ENCODE measurements at regions not wholly inside any gene's neighbourhood (a gene's known extent, or its start where the extent isn't known, plus 50 kb on each side); places are given as distances from the start of the nearest gene placed in this dataset.
A peak's percentile ranks its signal among the peaks of the same experiment; 100 is the strongest.

DNA sequence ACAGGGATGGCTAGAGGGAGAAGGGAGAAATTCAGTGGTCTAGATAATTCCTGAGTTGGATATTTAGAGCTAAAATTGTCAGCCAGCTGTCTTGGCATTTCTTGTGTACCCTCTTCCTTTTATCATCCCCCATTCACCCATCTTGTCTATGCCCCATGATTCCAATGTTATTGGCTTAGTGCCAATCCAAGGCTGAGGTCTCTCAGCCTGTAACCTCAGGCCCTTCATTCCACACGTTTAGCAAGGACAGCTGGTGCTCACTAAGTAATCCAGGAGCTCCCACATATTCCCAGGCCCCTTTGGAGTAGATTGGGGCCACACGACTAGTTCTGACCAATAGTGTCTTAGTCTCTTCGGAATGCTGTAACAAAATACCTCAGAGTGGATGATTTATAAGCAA is 112.4 kb upstream of the ATXN1 start:
- POLR2A ChIA-PET = no interaction called here
- WGBS (ENCODE audit: low lambda C conversion rate) = 74% methylated on average over 3 of the region's 3 CpGs
- 0 out of 4 replicates have a peak, but pooled peaks cover 0 to 6% of the 10 kb centered on the region in 2 experiments for H3K4me1 ChIP-seq (ENCODE audit: control insufficient read depth in 1 of 2, insufficient read depth in 2 of 2, low read depth in 1 of 2, low read length in 1 of 2)

DNA sequence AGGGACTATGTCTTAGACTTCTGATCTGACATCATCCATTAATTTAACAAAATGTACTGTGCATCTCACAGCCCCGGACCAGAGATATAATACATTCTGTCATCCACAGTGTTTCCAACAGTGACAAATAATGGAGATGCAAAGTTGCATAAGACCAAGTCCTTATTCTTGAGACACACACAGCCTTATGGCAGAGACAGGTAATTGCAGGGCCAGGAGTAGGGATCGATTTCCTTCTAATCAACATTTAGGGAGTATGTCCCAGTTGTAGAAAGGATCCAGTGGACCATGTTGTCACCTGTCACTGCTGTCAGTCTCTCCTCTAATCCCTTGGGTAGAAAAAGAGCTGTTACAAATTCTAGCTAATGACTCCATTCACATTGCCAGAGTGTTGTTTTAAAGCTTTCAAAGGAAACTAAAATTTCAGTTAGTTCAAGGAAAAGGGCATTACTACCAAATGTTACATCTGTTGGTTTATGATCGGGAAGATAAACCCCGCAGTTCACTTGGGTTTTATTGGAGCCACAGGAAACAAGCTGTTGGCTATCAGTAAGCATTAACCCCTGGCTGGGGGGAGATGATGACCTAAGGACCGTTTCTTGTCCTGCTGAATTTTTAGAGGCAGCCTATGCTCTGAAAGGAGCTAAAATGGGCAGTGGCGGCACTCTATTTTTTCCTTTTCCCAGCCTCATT is 111.4 kb upstream of the ATXN1 start:
- no peaks in the 10 kb centered on the region for H3K79me2 ChIP-seq (ENCODE audit: insufficient read depth)
- H3K9ac ChIP-seq = no peak overlapping the region
- H3K9me3 ChIP-seq = no peaks in the 10 kb centered on the region
- H3K36me3 ChIP-seq (replicated peaks in 1 of 2; ENCODE audit: control insufficient read depth in 1 of 2, insufficient read depth in 2 of 2, low read length in 1 of 2) = no peaks in the 10 kb centered on the region
- H3F3A ChIP-seq (replicated peaks; ENCODE audit: insufficient read depth) = no peaks in the 10 kb centered on the region
- 0 out of 4 replicates have a peak, but pooled peaks cover 0 to 6% of the 10 kb centered on the region in 2 experiments for H3K4me1 ChIP-seq (ENCODE audit: control insufficient read depth in 1 of 2, insufficient read depth in 2 of 2, low read depth in 1 of 2, low read length in 1 of 2)
- ChIA-PET POLR2A (no interaction called here), CTCF (interaction anchor here (1.3 kb wide), 1 partner anchor 109 kb away, joined by 3 read pairs; no protein-coding TSS in a partner anchor)
- WGBS (ENCODE audit: low lambda C conversion rate) = 49% methylated on average over 6 of the region's 6 CpGs
- no peaks in the 10 kb centered on the region for H4K20me1 ChIP-seq (ENCODE audit: insufficient read depth)
- TF ChIP-seq MXI1 (IDR thresholded peaks at IDR 0.05; ENCODE audit: low read depth, low read length) = no peak
- TF ChIP-seq GATA2 (CRISPR knock-in tag; IDR thresholded peaks at IDR 0.05) = peak; percentile 15; the same call in 1 of the 2 replicates
- TF ChIP-seq RAD21 (IDR thresholded peaks at IDR 0.05; ENCODE audit: low read length) = no peak
- no peak for TF ChIP-seq TEAD4 (IDR thresholded peaks at IDR 0.05; ENCODE audit: borderline replicate concordance, insufficient read depth)
- H3K27me3 ChIP-seq (ENCODE audit: insufficient read depth) = no peaks in the 10 kb centered on the region
- no peak overlapping the region for H3K27ac ChIP-seq (ENCODE audit: low read depth in 2 of 2, low read length in 1 of 2)
- H3K4me3 ChIP-seq (ENCODE audit: low read depth in 2 of 2, low read length in 1 of 2) = no peak overlapping the region
- H2AFZ ChIP-seq (ENCODE audit: low read depth) = no peak overlapping the region
- H3K4me2 ChIP-seq = no peak overlapping the region
- DNase-seq = peak; percentile 35
- H3K9me2 ChIP-seq = no peaks in the 10 kb centered on the region

More for the DNA sequence above, 112.4 kb upstream of the ATXN1 start:
- H2AFZ ChIP-seq (ENCODE audit: low read depth) = no peak overlapping the region
- no peak overlapping the region for H3K27ac ChIP-seq (ENCODE audit: low read depth in 2 of 2, low read length in 1 of 2)
- H3K9me2 ChIP-seq = no peaks in the 10 kb centered on the region
- no peaks in the 10 kb centered on the region for H3K36me3 ChIP-seq (replicated peaks in 1 of 2; ENCODE audit: control insufficient read depth in 1 of 2, insufficient read depth in 2 of 2, low read length in 1 of 2)
- H3K4me3 ChIP-seq (ENCODE audit: low read depth in 2 of 2, low read length in 1 of 2) = no peak overlapping the region
- H3K79me2 ChIP-seq (ENCODE audit: insufficient read depth) = no peaks in the 10 kb centered on the region
- no peaks in the 10 kb centered on the region for H4K20me1 ChIP-seq (ENCODE audit: insufficient read depth)
- H3F3A ChIP-seq (replicated peaks; ENCODE audit: insufficient read depth) = no peaks in the 10 kb centered on the region
- CTCF ChIA-PET = interaction anchor here (0.6 to 1.3 kb wide), 2 partner anchors 110 to 1170 kb away, joined by 3 to 4 read pairs; no protein-coding TSS in a partner anchor
- no peak overlapping the region for H3K4me2 ChIP-seq
- 0 out of 2 replicates have a peak, but pooled peaks cover 1% of the 10 kb centered on the region for H3K9me3 ChIP-seq
- no peak overlapping the region for H3K9ac ChIP-seq
- no peak for DNase-seq
- H3K27me3 ChIP-seq (ENCODE audit: insufficient read depth) = no peaks in the 10 kb centered on the region
- TF ChIP-seq TAF1 (IDR thresholded peaks at IDR 0.05; ENCODE audit: borderline replicate concordance, low read depth, low read length) (no peak), ELF1 (IDR thresholded peaks at IDR 0.05) (no peak), NFIC (IDR thresholded peaks at IDR 0.05; ENCODE audit: borderline replicate concordance) (no peak), GATA2 (CRISPR knock-in tag; IDR thresholded peaks at IDR 0.05) (no peak)
- TF ChIP-seq, protein P1, sequence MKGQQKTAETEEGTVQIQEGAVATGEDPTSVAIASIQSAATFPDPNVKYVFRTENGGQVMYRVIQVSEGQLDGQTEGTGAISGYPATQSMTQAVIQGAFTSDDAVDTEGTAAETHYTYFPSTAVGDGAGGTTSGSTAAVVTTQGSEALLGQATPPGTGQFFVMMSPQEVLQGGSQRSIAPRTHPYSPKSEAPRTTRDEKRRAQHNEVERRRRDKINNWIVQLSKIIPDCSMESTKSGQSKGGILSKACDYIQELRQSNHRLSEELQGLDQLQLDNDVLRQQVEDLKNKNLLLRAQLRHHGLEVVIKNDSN (IDR thresholded peaks at IDR 0.05; ENCODE audit: borderline replicate concordance, low read depth) = no peak

DNA sequence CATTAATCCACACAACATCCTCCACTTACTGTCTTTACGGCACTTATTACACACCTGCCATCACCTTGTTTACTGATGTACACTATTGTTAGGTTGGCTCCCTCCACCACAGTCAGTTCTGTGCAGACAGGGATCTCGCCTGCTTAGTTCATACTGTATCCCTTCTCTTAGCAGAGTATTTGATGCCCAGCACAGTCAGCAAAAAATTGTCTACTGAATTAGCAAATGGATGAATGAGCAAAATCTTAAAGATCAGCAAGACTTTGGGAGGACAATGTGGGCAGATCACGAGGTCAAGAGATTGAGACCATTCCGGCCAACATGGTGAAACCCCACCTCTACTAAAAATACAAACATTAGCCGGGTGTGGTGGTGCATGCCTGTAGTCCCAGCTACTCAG is 109.8 kb upstream of the ATXN1 start:
- H3K4me3 ChIP-seq (ENCODE audit: low read depth in 2 of 2, low read length in 1 of 2) = no peak overlapping the region
- H3K36me3 ChIP-seq (replicated peaks in 1 of 2; ENCODE audit: control insufficient read depth in 1 of 2, insufficient read depth in 2 of 2, low read length in 1 of 2) = no peaks in the 10 kb centered on the region
- ChIA-PET POLR2A (no interaction called here), CTCF (no interaction called here)
- H3F3A ChIP-seq (replicated peaks; ENCODE audit: insufficient read depth) = no peaks in the 10 kb centered on the region
- H3K4me2 ChIP-seq = no peak overlapping the region
- H3K9ac ChIP-seq = no peak overlapping the region
- TF ChIP-seq JUND (IDR thresholded peaks at IDR 0.05) (no peak), CHD2 (IDR thresholded peaks at IDR 0.05; ENCODE audit: low read length, partially characterized antibody) (no peak), NRF1 (IDR thresholded peaks at IDR 0.05; ENCODE audit: low read depth, low read length) (no peak), SIN3A (IDR thresholded peaks at IDR 0.05; ENCODE audit: borderline replicate concordance, low read depth, low read length) (no peak), FOSL2 (IDR thresholded peaks at IDR 0.05; ENCODE audit: borderline replicate concordance, low read depth) (no peak), RCOR1 (IDR thresholded peaks at IDR 0.05; ENCODE audit: low read length) (no peak), EZH2phosphoT487 (IDR thresholded peaks at IDR 0.05; ENCODE audit: borderline replicate concordance, low read depth) (no peak), POLR2AphosphoS5 (IDR thresholded peaks at IDR 0.05; ENCODE audit: low read depth, low read length) (no peak), SMC3 (IDR thresholded peaks at IDR 0.05; ENCODE audit: low read depth, low read length) (no peak)
- TF ChIP-seq, protein P2, sequence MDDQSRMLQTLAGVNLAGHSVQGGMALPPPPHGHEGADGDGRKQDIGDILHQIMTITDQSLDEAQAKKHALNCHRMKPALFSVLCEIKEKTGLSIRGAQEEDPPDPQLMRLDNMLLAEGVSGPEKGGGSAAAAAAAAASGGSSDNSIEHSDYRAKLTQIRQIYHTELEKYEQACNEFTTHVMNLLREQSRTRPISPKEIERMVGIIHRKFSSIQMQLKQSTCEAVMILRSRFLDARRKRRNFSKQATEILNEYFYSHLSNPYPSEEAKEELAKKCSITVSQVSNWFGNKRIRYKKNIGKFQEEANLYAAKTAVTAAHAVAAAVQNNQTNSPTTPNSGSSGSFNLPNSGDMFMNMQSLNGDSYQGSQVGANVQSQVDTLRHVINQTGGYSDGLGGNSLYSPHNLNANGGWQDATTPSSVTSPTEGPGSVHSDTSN (IDR thresholded peaks at IDR 0.05) = no peak
- TF ChIP-seq, protein P3, sequence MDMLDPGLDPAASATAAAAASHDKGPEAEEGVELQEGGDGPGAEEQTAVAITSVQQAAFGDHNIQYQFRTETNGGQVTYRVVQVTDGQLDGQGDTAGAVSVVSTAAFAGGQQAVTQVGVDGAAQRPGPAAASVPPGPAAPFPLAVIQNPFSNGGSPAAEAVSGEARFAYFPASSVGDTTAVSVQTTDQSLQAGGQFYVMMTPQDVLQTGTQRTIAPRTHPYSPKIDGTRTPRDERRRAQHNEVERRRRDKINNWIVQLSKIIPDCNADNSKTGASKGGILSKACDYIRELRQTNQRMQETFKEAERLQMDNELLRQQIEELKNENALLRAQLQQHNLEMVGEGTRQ (IDR thresholded peaks at IDR 0.05; ENCODE audit: borderline replicate concordance, low read depth, low read length) = no peak
- TF ChIP-seq, protein P1 (IDR thresholded peaks at IDR 0.05; ENCODE audit: borderline replicate concordance, low read depth) = no peak
- H3K9me3 ChIP-seq = no peaks in the 10 kb centered on the region
- H3K9me2 ChIP-seq = no peaks in the 10 kb centered on the region
- 85% methylated on average over 5 of the region's 5 CpGs for WGBS (ENCODE audit: low lambda C conversion rate)
- no peak overlapping the region for H3K27ac ChIP-seq (ENCODE audit: low read depth in 2 of 2, low read length in 1 of 2)
- H3K27me3 ChIP-seq (ENCODE audit: insufficient read depth) = no peaks in the 10 kb centered on the region
- H4K20me1 ChIP-seq (ENCODE audit: insufficient read depth) = no peaks in the 10 kb centered on the region
- DNase-seq = no peak
- H3K79me2 ChIP-seq (ENCODE audit: insufficient read depth) = no peaks in the 10 kb centered on the region
- no peak overlapping the region for H2AFZ ChIP-seq (ENCODE audit: low read depth)
- H3K4me1 ChIP-seq (ENCODE audit: control insufficient read depth in 1 of 2, insufficient read depth in 2 of 2, low read depth in 1 of 2, low read length in 1 of 2) = 0 out of 4 replicates have a peak, but pooled peaks cover 0 to 6% of the 10 kb centered on the region in 2 experiments
